ENCODE measurements at regions not wholly inside any gene's neighbourhood (a gene's known extent, or its start where the extent isn't known, plus 50 kb on each side); places are given as distances from the start of the nearest gene placed in this dataset.

- TF ChIP-seq PAX5 (IDR thresholded peaks at IDR 0.05; ENCODE audit: insufficient read depth, low read length, severe bottlenecking) = no peak
- TF ChIP-seq POLR2AphosphoS5 (IDR thresholded peaks at IDR 0.05; ENCODE audit: low read depth, low read length) = no peak
- no peak for TF ChIP-seq SPI1 (IDR thresholded peaks at IDR 0.05; ENCODE audit: low read depth, low read length)
- no peak for TF ChIP-seq TAF1 (IDR thresholded peaks at IDR 0.05; ENCODE audit: low read depth, low read length)
- TF ChIP-seq POLR2A (IDR thresholded peaks at IDR 0.05; ENCODE audit: low read depth, low read length) = no peak
- no peak for TF ChIP-seq POU2F2 (IDR thresholded peaks at IDR 0.05; ENCODE audit: low read depth, low read length)
- no peak for FAIRE-seq
- no peak for DNase-seq (ENCODE audit: insufficient read length, low spot score)
Measured at GRCh38 chr6:14031516-14031915, 86.1 kb upstream of the CD83 start.

DNA sequence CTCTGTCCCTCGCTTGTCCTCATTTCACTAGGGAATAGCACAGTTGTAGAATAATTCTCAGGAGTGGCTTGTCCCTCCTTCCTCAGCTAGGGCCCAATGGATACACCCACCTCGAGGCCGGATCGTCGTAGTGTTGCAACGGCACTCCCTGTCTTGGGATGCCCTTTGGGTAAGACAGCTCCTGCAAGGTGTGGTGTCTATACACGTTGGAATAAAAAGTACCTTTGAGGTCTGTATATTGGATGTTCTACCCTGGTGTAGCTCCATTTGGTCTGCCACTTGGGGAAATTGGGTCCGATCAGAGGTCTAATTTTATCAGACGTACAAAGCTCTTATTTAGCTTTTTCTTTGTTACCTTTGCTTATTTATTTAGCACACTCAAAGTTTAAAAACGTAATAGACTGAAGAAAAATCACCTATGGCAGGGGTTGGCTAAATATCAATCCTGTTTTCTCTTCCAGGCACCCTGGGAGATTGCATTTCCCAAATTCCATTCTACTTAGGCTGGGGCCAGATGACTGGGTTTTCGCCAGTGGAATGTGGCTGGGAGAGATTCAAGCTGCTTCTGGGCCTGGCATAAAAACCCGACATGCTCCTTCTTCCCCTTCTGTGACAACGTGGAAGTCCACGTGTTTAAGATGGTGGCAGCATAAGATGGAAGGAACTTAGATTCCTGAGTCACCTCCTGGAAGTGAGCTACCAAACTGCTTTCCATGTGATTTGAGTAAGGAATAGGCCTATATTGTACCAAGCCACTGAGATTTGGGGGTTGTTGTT lies 82.3 kb upstream of the CD83 start:
- no peak for DNase-seq (ENCODE audit: insufficient read length, low spot score)
- FAIRE-seq = no peak
- no peak for TF ChIP-seq PAX5 (IDR thresholded peaks at IDR 0.05; ENCODE audit: insufficient read depth, low read length, severe bottlenecking)
- no peak for TF ChIP-seq POU2F2 (IDR thresholded peaks at IDR 0.05; ENCODE audit: low read depth, low read length)
- no peak for TF ChIP-seq SPI1 (IDR thresholded peaks at IDR 0.05; ENCODE audit: low read depth, low read length)
- TF ChIP-seq TAF1 (IDR thresholded peaks at IDR 0.05; ENCODE audit: low read depth, low read length) = no peak
- TF ChIP-seq POLR2A (IDR thresholded peaks at IDR 0.05; ENCODE audit: low read depth, low read length) = no peak
- TF ChIP-seq POLR2AphosphoS5 (IDR thresholded peaks at IDR 0.05; ENCODE audit: low read depth, low read length) = no peak

DNA sequence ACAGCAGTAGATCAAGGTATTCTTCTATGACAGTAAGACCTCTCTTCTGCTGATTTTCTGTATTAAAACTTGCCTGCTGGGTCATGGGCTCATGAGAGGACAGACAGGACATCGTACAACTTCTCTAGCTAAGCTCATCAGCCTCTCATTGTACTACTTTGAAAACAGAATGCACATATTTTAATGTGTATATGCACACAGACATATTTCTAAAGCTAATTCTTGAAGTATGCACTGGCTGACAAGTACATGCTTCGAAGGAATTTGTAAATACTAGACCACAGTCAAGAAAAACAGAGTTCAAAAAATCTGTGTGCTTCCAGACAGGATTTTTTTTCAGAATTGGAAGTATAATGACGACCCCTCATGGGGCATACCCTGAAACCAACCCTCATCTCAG lies 81.7 kb upstream of the CD83 start:
- FAIRE-seq (no peak), DNase-seq (ENCODE audit: insufficient read length, low spot score) (no peak)
- TF ChIP-seq TAF1 (IDR thresholded peaks at IDR 0.05; ENCODE audit: low read depth, low read length) (no peak), POLR2A (IDR thresholded peaks at IDR 0.05; ENCODE audit: low read depth, low read length) (no peak), POU2F2 (IDR thresholded peaks at IDR 0.05; ENCODE audit: low read depth, low read length) (no peak), POLR2AphosphoS5 (IDR thresholded peaks at IDR 0.05; ENCODE audit: low read depth, low read length) (no peak), SPI1 (IDR thresholded peaks at IDR 0.05; ENCODE audit: low read depth, low read length) (no peak), PAX5 (IDR thresholded peaks at IDR 0.05; ENCODE audit: insufficient read depth, low read length, severe bottlenecking) (no peak)

GRCh38 chr6:14036911-14037310 lies 80.7 kb upstream of the CD83 start:
- FAIRE-seq = no peak
- DNase-seq (ENCODE audit: insufficient read length, low spot score) = no peak
- TF ChIP-seq SPI1 (IDR thresholded peaks at IDR 0.05; ENCODE audit: low read depth, low read length) (peak; percentile 73), POU2F2 (IDR thresholded peaks at IDR 0.05; ENCODE audit: low read depth, low read length) (no peak), PAX5 (IDR thresholded peaks at IDR 0.05; ENCODE audit: insufficient read depth, low read length, severe bottlenecking) (no peak)

- DNase-seq (ENCODE audit: insufficient read length, low spot score) (no peak), FAIRE-seq (no peak)
- no peak for TF ChIP-seq SPI1 (IDR thresholded peaks at IDR 0.05; ENCODE audit: low read depth, low read length)
- TF ChIP-seq TAF1 (IDR thresholded peaks at IDR 0.05; ENCODE audit: low read depth, low read length) = no peak
- no peak for TF ChIP-seq PAX5 (IDR thresholded peaks at IDR 0.05; ENCODE audit: insufficient read depth, low read length, severe bottlenecking)
- TF ChIP-seq POU2F2 (IDR thresholded peaks at IDR 0.05; ENCODE audit: low read depth, low read length) = no peak
- no peak for TF ChIP-seq POLR2AphosphoS5 (IDR thresholded peaks at IDR 0.05; ENCODE audit: low read depth, low read length)
- no peak for TF ChIP-seq POLR2A (IDR thresholded peaks at IDR 0.05; ENCODE audit: low read depth, low read length)
Measured at GRCh38 chr6:14037402-14038277, 79.9 kb upstream of the CD83 start.

GRCh38 chr6:14038467-14039437 lies 78.8 kb upstream of the CD83 start:
- no peak for TF ChIP-seq TAF1 (IDR thresholded peaks at IDR 0.05; ENCODE audit: low read depth, low read length)
- TF ChIP-seq POLR2AphosphoS5 (IDR thresholded peaks at IDR 0.05; ENCODE audit: low read depth, low read length) = no peak
- no peak for TF ChIP-seq POU2F2 (IDR thresholded peaks at IDR 0.05; ENCODE audit: low read depth, low read length)
- TF ChIP-seq POLR2A (IDR thresholded peaks at IDR 0.05; ENCODE audit: low read depth, low read length) = no peak
- no peak for TF ChIP-seq PAX5 (IDR thresholded peaks at IDR 0.05; ENCODE audit: insufficient read depth, low read length, severe bottlenecking)
- TF ChIP-seq SPI1 (IDR thresholded peaks at IDR 0.05; ENCODE audit: low read depth, low read length) = no peak
- DNase-seq (ENCODE audit: insufficient read length, low spot score) (no peak), FAIRE-seq (no peak)

- DNase-seq (ENCODE audit: insufficient read length, low spot score) (no peak), FAIRE-seq (no peak)
- TF ChIP-seq POU2F2 (IDR thresholded peaks at IDR 0.05; ENCODE audit: low read depth, low read length) (no peak), TAF1 (IDR thresholded peaks at IDR 0.05; ENCODE audit: low read depth, low read length) (no peak), SPI1 (IDR thresholded peaks at IDR 0.05; ENCODE audit: low read depth, low read length) (no peak), PAX5 (IDR thresholded peaks at IDR 0.05; ENCODE audit: insufficient read depth, low read length, severe bottlenecking) (no peak)
Measured at GRCh38 chr6:14040042-14040441, 77.5 kb upstream of the CD83 start.

- FAIRE-seq (peak; percentile 13), DNase-seq (ENCODE audit: insufficient read length, low spot score) (peak; percentile 47)
- no peak for TF ChIP-seq TAF1 (IDR thresholded peaks at IDR 0.05; ENCODE audit: low read depth, low read length)
Measured at GRCh38 chr6:14046476-14047068, 71.0 kb upstream of the CD83 start.
